Adrenal gland (tissue), 5 donors: ENCODE measurements at regions not wholly inside any gene's neighbourhood (a gene's known extent, or its start where the extent isn't known, plus 50 kb on each side); places are given as distances from the start of the nearest gene placed in this dataset.

Experiments used
- POLR2A ChIP-seq, 2 donors: fragments of 450-650 bp; IDR thresholded peaks; one replicate each; pipeline ENCODE4 v1.6.1; 2017; ENCODE audit warnings: antibody characterized with exemption in 2 of 2, mild to moderate bottlenecking in 2 of 2, moderate library complexity in 1 of 2
- TF ChIP-seq, protein P1 (sequence below), 6 experiments: fragments of 450-650 bp in 4 of 6; fragments of 200-600 bp in 2 of 6; sonication (generic) in 1 of 6; IDR thresholded peaks; 1 replicate in 5 of 6; 2 replicates in 1 of 6; pipeline versions ENCODE4 v1.5.1 to v1.8.0; 2016 to 2021; ENCODE audit warnings: antibody characterized with exemption in 6 of 6, mild to moderate bottlenecking in 2 of 6, moderate library complexity in 1 of 6
- donor health status: DM: no; HTN: no; CAD: no.

DNA sequence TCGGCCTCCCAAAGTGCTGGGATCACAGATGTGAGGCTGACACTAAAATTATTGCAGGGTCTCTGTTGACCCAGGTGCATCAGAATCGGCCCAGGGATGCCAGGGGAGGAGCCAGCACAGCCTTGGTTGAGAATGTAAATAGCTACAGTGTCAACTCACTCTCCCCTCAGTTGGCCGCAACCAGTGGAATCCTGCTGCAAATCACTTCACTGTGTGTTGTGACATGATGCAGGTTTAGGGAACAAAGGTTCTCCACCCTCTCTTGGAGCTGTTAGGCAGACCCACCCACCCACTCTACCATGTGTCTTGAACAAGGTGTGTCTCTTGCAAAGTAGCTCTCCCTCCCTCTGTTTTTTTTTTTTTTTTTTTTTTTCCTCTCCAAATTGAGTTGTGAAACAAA lies 60.5 kb upstream of the SOD1 start:
- TF ChIP-seq, protein P1, sequence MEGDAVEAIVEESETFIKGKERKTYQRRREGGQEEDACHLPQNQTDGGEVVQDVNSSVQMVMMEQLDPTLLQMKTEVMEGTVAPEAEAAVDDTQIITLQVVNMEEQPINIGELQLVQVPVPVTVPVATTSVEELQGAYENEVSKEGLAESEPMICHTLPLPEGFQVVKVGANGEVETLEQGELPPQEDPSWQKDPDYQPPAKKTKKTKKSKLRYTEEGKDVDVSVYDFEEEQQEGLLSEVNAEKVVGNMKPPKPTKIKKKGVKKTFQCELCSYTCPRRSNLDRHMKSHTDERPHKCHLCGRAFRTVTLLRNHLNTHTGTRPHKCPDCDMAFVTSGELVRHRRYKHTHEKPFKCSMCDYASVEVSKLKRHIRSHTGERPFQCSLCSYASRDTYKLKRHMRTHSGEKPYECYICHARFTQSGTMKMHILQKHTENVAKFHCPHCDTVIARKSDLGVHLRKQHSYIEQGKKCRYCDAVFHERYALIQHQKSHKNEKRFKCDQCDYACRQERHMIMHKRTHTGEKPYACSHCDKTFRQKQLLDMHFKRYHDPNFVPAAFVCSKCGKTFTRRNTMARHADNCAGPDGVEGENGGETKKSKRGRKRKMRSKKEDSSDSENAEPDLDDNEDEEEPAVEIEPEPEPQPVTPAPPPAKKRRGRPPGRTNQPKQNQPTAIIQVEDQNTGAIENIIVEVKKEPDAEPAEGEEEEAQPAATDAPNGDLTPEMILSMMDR (IDR thresholded peaks at IDR 0.05), result no peak
- no peak for TF ChIP-seq POLR2A (IDR thresholded peaks at IDR 0.05)
